Hematopoietic multipotent progenitor cell (in vitro differentiated cells): ENCODE measurements at regions not wholly inside any gene's neighbourhood (a gene's known extent, or its start where the extent isn't known, plus 50 kb on each side); places are given as distances from the start of the nearest gene placed in this dataset.
"Not testable (repeated sequence)": the region's sequence is repeated elsewhere in the genome, so short reads cannot be mapped to it uniquely, and the experiment has no call there.

ENCODE experiments used
- DNase-seq, 3 donors: peaks; one replicate each; pipeline ENCODE4 v3.0.0-alpha.2; 2011 to 2015; ENCODE audit warnings: low read depth in 2 of 3, low spot score in 2 of 3

DNA sequence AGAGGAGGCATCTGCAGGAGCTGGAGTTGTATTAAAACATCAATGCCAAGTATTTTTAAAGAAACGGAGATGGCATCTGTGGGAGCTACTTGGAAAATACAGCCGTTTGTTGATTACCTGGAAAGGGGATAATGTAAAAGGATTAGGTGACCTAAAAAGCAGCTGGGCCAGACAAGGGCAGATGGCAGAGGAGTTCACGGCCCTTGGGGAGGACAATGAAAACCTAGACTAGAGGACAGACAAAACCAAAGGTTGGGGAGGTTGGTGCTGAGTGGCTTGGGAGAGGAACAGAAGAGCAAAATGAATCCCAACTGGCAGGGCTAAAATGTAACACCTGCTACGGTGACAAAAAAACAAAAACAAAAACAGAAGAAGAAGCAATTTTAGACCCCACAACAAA, 260.5 kb upstream of the JARID2 start:
- no peak for DNase-seq

- DNase-seq = peak in 1 of 3 donors; percentile 13
Observed at GRCh38 chr6:14986370-14986769, 259.5 kb upstream of the JARID2 start.

DNA sequence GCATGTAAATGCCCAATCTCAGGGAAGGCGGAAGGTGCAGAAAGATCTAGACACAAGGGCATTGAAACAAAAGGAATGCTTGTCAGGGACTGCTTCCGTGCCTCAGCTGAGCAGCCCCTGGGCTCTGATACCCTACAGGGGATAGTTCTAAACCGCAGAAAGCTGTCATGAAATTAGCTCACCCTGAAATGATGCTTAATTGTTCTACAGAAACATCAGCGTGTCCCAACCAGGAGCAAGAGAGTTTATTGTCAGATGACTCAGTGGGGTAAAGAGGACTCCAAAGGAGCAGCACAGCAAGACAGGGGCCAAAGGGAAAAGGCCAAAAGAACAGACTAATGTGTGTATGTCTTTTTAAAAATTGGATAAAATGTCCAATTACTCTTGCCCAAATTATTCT, 258.4 kb upstream of the JARID2 start:
- no peak for DNase-seq

DNA sequence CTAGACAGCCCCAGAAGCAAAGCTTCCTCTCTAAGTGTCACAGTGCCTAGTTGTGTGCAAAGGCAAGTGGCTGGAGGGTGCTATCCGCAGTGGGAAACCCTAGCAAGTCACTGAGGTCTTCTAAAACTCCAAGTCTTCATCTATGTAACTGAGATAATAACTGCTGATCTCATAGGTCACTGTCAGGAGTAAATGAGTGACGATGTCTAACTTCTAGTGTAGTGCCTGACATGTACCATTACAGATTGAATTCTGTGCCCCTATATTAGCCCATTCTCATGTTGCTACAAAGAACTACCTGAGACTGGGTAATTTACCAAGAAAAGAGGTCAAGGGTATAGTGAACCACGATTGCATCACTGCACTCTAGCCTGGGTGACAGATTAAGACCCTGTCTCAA, 253.5 kb upstream of the JARID2 start:
- no peak for DNase-seq

- DNase-seq = no peak
Observed at GRCh38 chr6:14995208-14995607, 250.7 kb upstream of the JARID2 start.

GRCh38 chr6:14995966-14996602, 249.8 kb upstream of the JARID2 start:
- no peak for DNase-seq

DNA sequence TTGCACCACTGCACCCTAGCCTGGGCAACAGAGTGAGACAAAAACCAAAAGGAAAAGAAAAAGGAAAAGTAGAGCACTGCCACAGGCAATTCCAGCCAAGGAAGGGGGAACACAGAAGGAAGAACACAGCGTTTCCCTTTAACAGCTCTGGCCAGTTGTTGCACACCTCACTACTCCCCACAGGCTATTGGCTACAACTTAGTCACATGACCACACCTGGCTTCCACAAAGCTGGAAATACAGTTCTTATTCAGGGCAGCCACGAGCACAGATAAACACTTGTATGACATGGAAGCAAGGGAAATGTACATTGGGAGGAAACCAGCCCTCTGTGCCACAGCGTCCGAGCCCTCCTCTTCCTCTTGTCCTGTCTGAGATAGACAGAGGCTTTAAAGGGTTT, 249.0 kb upstream of the JARID2 start:
- no peak for DNase-seq

- no peak for DNase-seq
Observed at GRCh38 chr6:14997507-14997906, 248.4 kb upstream of the JARID2 start.

- DNase-seq = no peak
Observed at GRCh38 chr6:14999106-14999505, 246.8 kb upstream of the JARID2 start.

DNA sequence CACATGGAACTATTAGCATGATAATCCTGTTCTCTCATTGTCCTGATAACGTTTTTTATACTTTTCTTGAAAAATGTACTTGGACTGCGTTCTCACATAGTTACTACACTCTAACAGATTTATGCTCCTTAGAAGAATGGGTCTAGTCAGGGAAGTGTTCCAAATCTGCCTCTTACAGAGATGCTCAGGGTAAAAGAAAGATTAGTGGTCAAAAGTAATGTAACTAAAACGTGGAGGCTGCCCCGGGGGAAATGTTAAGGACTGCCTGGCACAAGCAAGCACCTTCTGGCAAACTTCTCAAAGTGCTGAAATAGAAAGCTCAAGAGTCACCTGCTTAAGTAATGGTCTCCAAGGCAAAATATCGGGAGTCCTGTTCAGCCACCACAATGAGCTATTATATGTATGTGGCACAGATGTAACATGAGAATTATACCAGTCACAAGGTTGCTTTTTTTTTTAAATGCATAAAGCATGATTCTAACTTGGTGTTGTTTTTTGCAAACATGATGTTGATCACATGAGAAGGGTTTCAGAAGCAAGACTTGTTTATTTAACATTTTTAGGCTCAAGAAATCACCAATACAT, 244.5 kb upstream of the JARID2 start:
- DNase-seq = no peak

DNA sequence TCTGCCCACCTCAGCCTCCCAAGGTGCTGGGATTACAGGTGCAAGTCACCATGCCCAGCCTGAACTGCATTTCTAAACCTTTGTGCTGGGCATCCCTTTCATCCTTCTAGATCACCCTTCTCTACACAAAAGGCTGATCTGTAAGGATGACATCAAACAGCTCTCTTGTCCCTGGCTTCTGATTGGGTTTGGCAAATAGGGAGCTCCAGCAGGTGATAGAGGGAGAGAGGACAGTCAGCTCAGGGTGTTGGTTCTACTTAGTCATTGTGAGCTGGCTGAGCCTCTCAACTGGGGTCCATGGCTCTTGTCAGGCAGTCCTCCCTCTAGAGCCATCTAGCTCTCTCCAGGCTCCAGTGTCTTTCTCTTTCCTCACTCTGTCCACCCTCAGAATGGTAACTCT, 237.6 kb upstream of the JARID2 start:
- no peak for DNase-seq

GRCh38 chr6:15014958-15015357, 230.9 kb upstream of the JARID2 start:
- DNase-seq = no peak

DNA sequence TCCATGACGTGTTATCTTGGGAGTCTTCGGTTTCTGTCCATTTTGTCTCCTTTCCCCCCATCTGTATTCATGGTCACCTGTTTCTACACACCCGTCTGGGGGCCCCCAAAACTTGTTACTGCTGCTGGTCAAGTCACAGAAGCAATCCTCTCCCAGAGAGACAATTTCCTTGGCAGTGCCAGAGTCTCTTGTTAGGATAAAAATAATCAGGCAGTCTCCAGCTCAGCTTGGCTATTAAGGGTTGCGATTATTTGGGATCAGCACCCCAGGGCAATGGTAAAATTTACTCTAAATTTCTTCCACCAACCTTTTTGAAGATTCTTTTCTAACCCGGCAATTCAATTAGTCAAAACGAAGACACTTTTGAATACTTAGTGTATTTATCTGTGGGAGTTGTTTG, 229.1 kb upstream of the JARID2 start:
- no peak for DNase-seq

DNA sequence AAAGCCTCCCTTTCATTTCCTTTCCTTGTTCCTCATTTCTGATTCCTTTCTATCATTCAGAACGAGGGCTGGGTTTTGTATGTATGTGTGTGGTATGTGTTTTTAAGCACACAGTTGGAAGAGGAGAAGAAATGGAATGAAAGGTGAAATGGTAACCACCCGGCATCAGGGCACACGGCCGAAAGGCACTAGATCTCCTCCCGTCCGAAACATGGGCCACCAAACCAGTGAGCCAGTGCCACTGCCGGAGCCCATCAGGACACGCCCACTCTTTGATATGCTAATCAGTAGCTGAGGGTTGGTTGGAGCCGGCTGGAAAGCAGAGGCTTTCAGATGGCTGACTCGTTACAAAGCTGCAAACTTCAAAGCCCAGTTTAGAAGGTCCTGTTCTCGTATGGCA, 228.6 kb upstream of the JARID2 start:
- peak in 1 of 3 donors; percentile 31 for DNase-seq

- no peak for DNase-seq
Observed at GRCh38 chr6:15017803-15018202, 228.1 kb upstream of the JARID2 start.

GRCh38 chr6:15020119-15020770, 225.6 kb upstream of the JARID2 start:
- DNase-seq = no peak

DNA sequence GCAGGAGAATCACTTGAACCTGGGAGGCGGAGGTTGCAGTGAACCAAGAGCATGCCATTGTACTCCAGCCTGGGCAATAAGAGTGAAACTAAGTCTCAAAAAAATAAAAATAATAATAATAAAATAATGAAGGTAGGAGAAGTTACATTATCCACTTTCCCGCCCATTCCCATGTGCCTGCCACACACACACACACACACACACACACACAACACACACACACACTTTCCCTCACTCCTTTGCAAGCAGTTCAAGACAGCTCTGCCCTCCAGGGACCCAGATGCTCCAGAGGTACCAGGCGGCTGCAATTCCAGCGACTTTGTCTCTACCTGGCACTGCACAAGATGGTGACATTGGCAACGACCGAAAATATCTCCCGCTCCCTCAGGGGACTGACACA, 224.8 kb upstream of the JARID2 start:
- no peak for DNase-seq

DNA sequence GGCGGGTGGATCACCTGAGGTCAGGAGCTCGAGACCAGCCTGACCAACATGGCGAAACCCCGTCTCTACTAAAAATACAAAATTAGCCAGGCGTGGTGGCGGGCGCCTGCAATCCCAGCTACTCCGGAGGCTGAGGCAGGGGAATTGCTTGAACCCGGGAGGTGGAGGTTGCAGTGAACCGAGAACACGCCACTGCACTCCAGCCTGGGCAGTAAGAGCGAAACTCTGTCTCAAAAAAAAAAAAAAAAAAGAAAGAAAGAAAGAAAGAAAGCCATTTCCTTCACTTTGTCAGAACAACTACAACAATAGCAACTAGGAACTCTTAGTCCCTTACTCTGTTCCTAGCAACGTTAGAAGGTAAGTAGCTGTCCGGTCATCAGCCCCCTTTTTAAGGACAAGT, 222.9 kb upstream of the JARID2 start:
- DNase-seq = not testable (repeated sequence)

DNA sequence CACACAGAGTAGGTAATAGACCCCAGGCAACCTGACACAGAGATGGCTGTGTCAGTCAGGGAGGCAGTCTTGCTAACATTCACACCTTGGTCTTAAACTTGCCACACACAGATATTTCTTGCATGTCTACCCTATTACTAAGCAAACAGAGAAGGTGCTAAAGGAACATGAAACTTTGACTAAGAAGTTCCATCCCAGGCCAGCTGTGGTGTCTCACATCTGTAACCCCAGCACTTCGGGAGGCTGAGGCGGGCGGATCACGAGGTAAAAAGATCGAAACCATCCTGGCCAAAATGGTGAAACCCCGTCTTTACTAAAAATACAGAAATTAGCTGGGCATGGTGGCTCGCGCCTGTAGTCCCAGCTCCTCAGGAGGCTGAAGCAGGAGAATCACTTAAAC, 222.4 kb upstream of the JARID2 start:
- DNase-seq = no peak

DNA sequence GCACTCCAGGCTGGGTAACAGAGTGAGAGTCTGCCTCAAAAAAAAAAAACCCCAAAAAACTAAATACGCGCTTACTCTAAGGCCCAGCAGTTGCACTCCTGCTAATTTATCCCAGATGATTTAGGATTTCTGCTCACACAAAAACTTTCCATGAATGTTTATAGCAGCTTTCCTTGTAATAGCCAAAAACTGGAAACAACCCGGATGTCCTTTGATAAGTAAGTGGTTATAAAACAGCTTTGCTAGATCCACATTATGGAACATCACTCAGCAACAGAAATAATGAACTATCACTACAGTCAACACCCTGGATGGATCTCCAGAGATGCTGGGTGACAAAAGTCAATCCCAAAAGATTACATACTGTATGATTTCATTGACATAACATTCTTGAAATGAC, 220.4 kb upstream of the JARID2 start:
- DNase-seq = no peak

- no peak for DNase-seq
Observed at GRCh38 chr6:15026832-15027231, 219.0 kb upstream of the JARID2 start.

DNA sequence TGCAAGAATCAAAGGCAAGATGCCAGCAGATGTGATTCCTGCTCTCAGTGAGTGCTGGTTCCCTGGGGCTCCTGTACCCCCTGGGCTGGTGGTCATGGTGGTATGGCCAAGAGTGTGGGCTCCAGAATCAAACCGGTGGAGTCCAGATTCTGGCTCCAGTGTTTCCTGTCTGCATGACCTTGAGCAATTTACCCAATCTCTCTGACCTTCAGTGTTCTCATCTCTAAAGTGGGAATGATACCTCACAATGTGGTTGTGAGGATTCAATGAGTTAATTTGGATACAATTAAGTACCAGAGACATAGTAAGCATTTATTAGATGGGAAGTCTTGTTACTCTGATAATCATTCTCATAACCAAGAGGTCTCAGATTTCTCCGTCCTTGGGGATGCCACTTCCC, 218.4 kb upstream of the JARID2 start:
- no peak for DNase-seq
